H9 (cell line): ENCODE measurements at regions not wholly inside any gene's neighbourhood (a gene's known extent, or its start where the extent isn't known, plus 50 kb on each side); places are given as distances from the start of the nearest gene placed in this dataset.

Experiments
- DNase-seq: peaks from one replicate; pipeline ENCODE4 v3.0.0-alpha.2; 2017
- H2AFZ ChIP-seq: one replicate; pipeline ENCODE4 v1.6.1; 2013; ENCODE audit warnings: mild to moderate bottlenecking, low read length, control low read depth, moderate library complexity
- H2AK5ac ChIP-seq: 2 replicates; pipeline ENCODE4 v1.6.1; 2013; ENCODE audit warnings: low read length, control low read depth, mixed read lengths; ENCODE audit not compliant: insufficient read length
- H2BK120ac ChIP-seq: one replicate; pipeline ENCODE4 v1.6.1; 2013; ENCODE audit warnings: low read depth, mild to moderate bottlenecking, low read length, control low read depth, inconsistent platforms; ENCODE audit not compliant: poor library complexity, severe bottlenecking
- H2BK12ac ChIP-seq: 2 replicates; pipeline ENCODE4 v1.6.1; 2013; ENCODE audit warnings: low read length, control low read depth, mixed read lengths, low read depth; ENCODE audit not compliant: insufficient read length
- H2BK15ac ChIP-seq: 2 replicates; pipeline ENCODE4 v1.6.1; 2013; ENCODE audit warnings: low read depth, low read length, control low read depth
- H2BK20ac ChIP-seq: one replicate; pipeline ENCODE4 v1.6.1; 2013; ENCODE audit warnings: low read depth, mild to moderate bottlenecking, low read length, control low read depth, inconsistent platforms; ENCODE audit not compliant: poor library complexity, severe bottlenecking
- H2BK5ac ChIP-seq: 2 replicates; pipeline ENCODE4 v1.6.1; 2013; ENCODE audit warnings: low read length, control low read depth, mixed read lengths; ENCODE audit not compliant: insufficient read length
- H3K14ac ChIP-seq: 2 replicates; pipeline ENCODE4 v1.6.1; 2013; ENCODE audit warnings: low read length, control low read depth; ENCODE audit not compliant: insufficient read depth
- H3K18ac ChIP-seq: 2 replicates; pipeline ENCODE4 v1.6.1; 2013; ENCODE audit warnings: low read depth, mild to moderate bottlenecking, mixed read lengths, low read length, control low read depth; ENCODE audit not compliant: insufficient read length
- H3K23ac ChIP-seq: 2 replicates; pipeline ENCODE4 v1.6.1; 2013; ENCODE audit warnings: low read length, control low read depth, mixed read lengths, low read depth; ENCODE audit not compliant: insufficient read length
- H3K23me2 ChIP-seq: 2 replicates; pipeline ENCODE4 v1.6.1; 2013; ENCODE audit warnings: low read depth, mild to moderate bottlenecking, mixed read lengths, low read length, control low read depth; ENCODE audit not compliant: insufficient read length, poor library complexity, severe bottlenecking
- H3K27ac ChIP-seq: 2 replicates; pipeline ENCODE4 v1.5.1; 2013; ENCODE audit warnings: low read length, control low read depth, mixed read lengths, low read depth; ENCODE audit not compliant: insufficient read length
- H3K27me3 ChIP-seq: 2 replicates; pipeline ENCODE4 v1.6.1; 2013; ENCODE audit warnings: low read length, control low read depth, inconsistent platforms; ENCODE audit not compliant: insufficient read depth
- H3K4ac ChIP-seq: 2 replicates; pipeline ENCODE4 v1.6.1; 2013; ENCODE audit warnings: low read depth, mild to moderate bottlenecking, control low read depth, inconsistent platforms, low read length, moderate library complexity
- H3K4me1 ChIP-seq: 2 replicates; pipeline ENCODE4 v1.6.1; 2013; ENCODE audit warnings: low read length, control low read depth, inconsistent platforms; ENCODE audit not compliant: insufficient read depth
- H3K4me2 ChIP-seq: 2 replicates; pipeline ENCODE4 v1.6.1; 2013; ENCODE audit warnings: low read length, control low read depth, mixed read lengths; ENCODE audit not compliant: insufficient read length, insufficient read depth
- H3K56ac ChIP-seq: 2 replicates; pipeline ENCODE4 v1.6.1; 2013; ENCODE audit warnings: low read depth, mild to moderate bottlenecking, mixed read lengths, low read length, control low read depth; ENCODE audit not compliant: insufficient read length
- H3K79me1 ChIP-seq: 2 replicates; pipeline ENCODE4 v1.6.1; 2013; ENCODE audit warnings: low read depth, mild to moderate bottlenecking, moderate library complexity, low read length, control low read depth, inconsistent platforms; ENCODE audit not compliant: insufficient read depth, poor library complexity, severe bottlenecking
- H3K79me2 ChIP-seq: 2 replicates; pipeline ENCODE4 v1.6.1; 2013; ENCODE audit warnings: low read length, control low read depth, inconsistent platforms; ENCODE audit not compliant: insufficient read depth
- H3K9ac ChIP-seq: 2 replicates; pipeline ENCODE4 v1.6.1; 2013; ENCODE audit warnings: low read length, control low read depth, mixed read lengths; ENCODE audit not compliant: insufficient read length; ENCODE audit errors: extremely low read depth
- H3K9me3 ChIP-seq: one replicate; pipeline ENCODE4 v1.6.1; 2013; ENCODE audit warnings: low read depth, low read length, inconsistent platforms; ENCODE audit not compliant: control insufficient read depth
- H3T11ph ChIP-seq: one replicate; pipeline ENCODE4 v1.6.1; 2013; ENCODE audit warnings: mild to moderate bottlenecking, low read length, control low read depth, inconsistent platforms
- H4K20me1 ChIP-seq: one replicate; pipeline ENCODE4 v1.6.1; 2013; ENCODE audit not compliant: control insufficient read depth, insufficient read length, insufficient read depth
- H4K5ac ChIP-seq: 2 replicates; pipeline ENCODE4 v1.6.1; 2013; ENCODE audit warnings: low read depth, mild to moderate bottlenecking, mixed read lengths, low read length, control low read depth; ENCODE audit not compliant: insufficient read length
- H4K8ac ChIP-seq: replicated peaks from 2 replicates; pipeline ENCODE4 v1.6.1; 2013; ENCODE audit warnings: low read length, control low read depth, mixed read lengths, low read depth; ENCODE audit not compliant: insufficient read length
- H4K91ac ChIP-seq: 2 replicates; pipeline ENCODE4 v1.6.1; 2013; ENCODE audit warnings: low read depth, mild to moderate bottlenecking, moderate library complexity, mixed read lengths, low read length, control low read depth; ENCODE audit not compliant: insufficient read length
- H3K27ac Mint-ChIP-seq, 3 experiments: 2 replicates in 2 of 3; 3 replicates in 1 of 3; pipeline ENCODE4 v1.8.0; 2020 to 2021; ENCODE audit warnings: mixed read lengths in 3 of 3, mild to moderate bottlenecking in 1 of 3, moderate library complexity in 1 of 3
- H3K27me3 Mint-ChIP-seq: 2 replicates; pipeline ENCODE4 v1.8.0; 2021; ENCODE audit warnings: low read depth, mild to moderate bottlenecking, moderate library complexity, mixed read lengths
- H3K36me3 Mint-ChIP-seq, 3 experiments: 2 replicates in 2 of 3; 3 replicates in 1 of 3; pipeline ENCODE4 v1.8.0; 2020 to 2021; ENCODE audit warnings: low read depth in 3 of 3, mixed read lengths in 3 of 3; ENCODE audit not compliant: insufficient read depth in 1 of 3
- H3K4me1 Mint-ChIP-seq, 2 experiments: 2 replicates each; pipeline ENCODE4 v1.8.0; 2020; ENCODE audit warnings: mixed read lengths in 2 of 2
- H3K4me3 Mint-ChIP-seq, 2 experiments: 2 replicates in 1 of 2; 3 replicates in 1 of 2; pipeline ENCODE4 v1.8.0; 2020 to 2021; ENCODE audit warnings: mild to moderate bottlenecking in 2 of 2, mixed read lengths in 2 of 2, moderate library complexity in 1 of 2
- H3K9me3 Mint-ChIP-seq, 2 experiments: 2 replicates in 1 of 2; 3 replicates in 1 of 2; pipeline ENCODE4 v1.8.0; 2020; ENCODE audit warnings: mild to moderate bottlenecking in 2 of 2, mixed read lengths in 2 of 2, moderate library complexity in 1 of 2
- WGBS: extraction: QIAGEN DNeasy Blood & Tissue Kit; methylation state at CpG from one replicate; pipeline ENCODE4 v1.1.7; 2013; ENCODE audit warnings: missing lambda C conversion rate, low lambda C conversion rate, mixed read lengths; ENCODE audit not compliant: insufficient read length; ENCODE audit errors: extremely low coverage; 5-methylcytosine and 5-hydroxymethylcytosine counted together
- TF ChIP-seq, protein P1 (sequence below): fragments of 200-600 bp; sonication (generic); conservative IDR thresholded peaks from 3 replicates; pipeline ENCODE4 v1.8.0; 2021; ENCODE audit warnings: antibody characterized with exemption, mild to moderate bottlenecking

DNA sequence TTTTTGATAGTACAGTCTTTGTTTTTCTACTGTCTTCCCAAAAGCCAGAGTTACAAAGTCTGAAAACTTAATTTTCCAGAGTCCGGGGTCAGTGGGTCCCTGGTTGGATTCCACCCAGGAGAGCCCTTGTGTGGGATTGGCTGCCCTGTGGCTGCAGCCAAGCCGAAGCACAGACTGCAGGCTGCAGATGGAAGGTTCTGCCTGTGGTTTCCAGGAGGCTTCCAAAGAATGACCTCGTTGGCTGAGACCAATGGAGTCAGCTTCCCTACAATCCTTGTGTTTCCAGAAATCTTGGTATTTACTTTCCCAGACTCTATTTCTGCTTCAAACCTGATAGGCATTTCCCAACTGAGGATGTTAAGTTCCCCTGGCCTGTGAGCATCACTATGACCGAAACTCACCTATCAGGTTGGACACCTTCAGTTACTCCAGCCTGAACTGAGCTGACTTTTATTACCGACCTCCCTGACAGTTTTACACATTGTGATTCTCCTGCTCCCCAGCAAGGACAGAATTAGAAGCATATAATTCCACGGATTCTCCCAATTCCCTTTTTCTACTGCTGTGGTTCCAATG, 117.5 kb upstream of the CCDC68 start:
- peaks cover 6 to 11% of the 10 kb centered on the region in 2 experiments for H3K4me1 Mint-ChIP-seq
- Histone ChIP-seq H3K4me1 (no peaks in the 10 kb centered on the region), H3K56ac (no peak overlapping the region), H4K91ac (no peak overlapping the region), H2AK5ac (no peak overlapping the region), H3K9me3 (no peaks in the 10 kb centered on the region), H2BK15ac (no peak overlapping the region), H3K23me2 (no peaks in the 10 kb centered on the region), H2AFZ (no peak overlapping the region), H3K79me1 (no peaks in the 10 kb centered on the region), H3K14ac (no peak overlapping the region), H3K4me2 (no peak overlapping the region), H3K9ac (no peak overlapping the region), H3K27ac (no peak overlapping the region), H3T11ph (no peak overlapping the region), H2BK20ac (no peak overlapping the region), H4K20me1 (no peaks in the 10 kb centered on the region), H4K5ac (no peak overlapping the region), H3K18ac (no peak overlapping the region), H2BK12ac (no peak overlapping the region), H3K27me3 (no peaks in the 10 kb centered on the region), H4K8ac (no peak overlapping the region), H2BK120ac (no peak overlapping the region), H2BK5ac (no peak overlapping the region), H3K4ac (no peak overlapping the region), H3K79me2 (no peaks in the 10 kb centered on the region), H3K23ac (no peak overlapping the region)
- no peak overlapping the region for H3K27ac Mint-ChIP-seq
- no peak overlapping the region for H3K4me3 Mint-ChIP-seq
- no CpG with 5 or more reads among the region's 6 CpGs for WGBS
- no peaks in the 10 kb centered on the region for H3K9me3 Mint-ChIP-seq
- no peaks in the 10 kb centered on the region for H3K27me3 Mint-ChIP-seq
- H3K36me3 Mint-ChIP-seq: no peaks in the 10 kb centered on the region
- no peak for DNase-seq
- TF ChIP-seq, protein P1, sequence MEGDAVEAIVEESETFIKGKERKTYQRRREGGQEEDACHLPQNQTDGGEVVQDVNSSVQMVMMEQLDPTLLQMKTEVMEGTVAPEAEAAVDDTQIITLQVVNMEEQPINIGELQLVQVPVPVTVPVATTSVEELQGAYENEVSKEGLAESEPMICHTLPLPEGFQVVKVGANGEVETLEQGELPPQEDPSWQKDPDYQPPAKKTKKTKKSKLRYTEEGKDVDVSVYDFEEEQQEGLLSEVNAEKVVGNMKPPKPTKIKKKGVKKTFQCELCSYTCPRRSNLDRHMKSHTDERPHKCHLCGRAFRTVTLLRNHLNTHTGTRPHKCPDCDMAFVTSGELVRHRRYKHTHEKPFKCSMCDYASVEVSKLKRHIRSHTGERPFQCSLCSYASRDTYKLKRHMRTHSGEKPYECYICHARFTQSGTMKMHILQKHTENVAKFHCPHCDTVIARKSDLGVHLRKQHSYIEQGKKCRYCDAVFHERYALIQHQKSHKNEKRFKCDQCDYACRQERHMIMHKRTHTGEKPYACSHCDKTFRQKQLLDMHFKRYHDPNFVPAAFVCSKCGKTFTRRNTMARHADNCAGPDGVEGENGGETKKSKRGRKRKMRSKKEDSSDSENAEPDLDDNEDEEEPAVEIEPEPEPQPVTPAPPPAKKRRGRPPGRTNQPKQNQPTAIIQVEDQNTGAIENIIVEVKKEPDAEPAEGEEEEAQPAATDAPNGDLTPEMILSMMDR: no peak
